ENCODE measurements at regions not wholly inside any gene's neighbourhood (a gene's known extent, or its start where the extent isn't known, plus 50 kb on each side); places are given as distances from the start of the nearest gene placed in this dataset.
"Not testable (repeated sequence)": the region's sequence is repeated elsewhere in the genome, so short reads cannot be mapped to it uniquely, and the experiment has no call there.

GRCh38 chr18:75862458-75862857 lies 435.0 kb upstream of the SMIM21 start:
- H3K9me3 Mint-ChIP-seq = no peaks in the 10 kb centered on the region
- H3K4me3 Mint-ChIP-seq = no peak overlapping the region
- intact Hi-C loops (cut with micrococcal nuclease) = no loop called here
- no peak for DNase-seq
- H3K27me3 Mint-ChIP-seq = no peaks in the 10 kb centered on the region
- H3K4me1 Mint-ChIP-seq = no peaks in the 10 kb centered on the region
- H3K36me3 Mint-ChIP-seq (ENCODE audit: low read depth) = no peaks in the 10 kb centered on the region
- H3K27ac Mint-ChIP-seq = no peak overlapping the region

DNA sequence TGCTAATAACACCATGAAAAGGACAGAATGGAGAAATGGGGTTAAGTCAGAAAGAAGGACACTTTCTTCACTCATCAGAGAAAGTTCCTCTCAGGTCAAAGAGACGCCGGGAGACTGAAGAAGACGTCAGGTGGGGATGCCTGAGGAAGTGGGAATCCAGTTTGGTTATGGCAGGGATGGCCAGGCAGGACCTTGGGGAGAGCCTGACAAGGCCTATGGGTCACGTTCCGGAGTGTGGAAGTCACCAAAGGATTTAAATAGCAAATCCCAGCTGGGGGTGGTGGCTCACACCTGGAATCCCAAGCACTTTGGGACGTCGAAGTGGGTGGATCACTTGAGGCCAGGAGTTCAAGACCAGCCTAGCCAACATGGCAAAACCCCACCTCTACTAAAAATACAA lies 432.7 kb upstream of the SMIM21 start:
- Mint-ChIP-seq H3K27me3 (peaks cover 1% of the 10 kb centered on the region), H3K36me3 (ENCODE audit: low read depth) (no peaks in the 10 kb centered on the region)

GRCh38 chr18:75859533-75859932 lies 432.0 kb upstream of the SMIM21 start:
- DNase-seq = no peak
- Mint-ChIP-seq H3K4me3 (no peak overlapping the region), H3K27me3 (peaks cover 1% of the 10 kb centered on the region), H3K9me3 (no peaks in the 10 kb centered on the region), H3K36me3 (ENCODE audit: low read depth) (no peaks in the 10 kb centered on the region), H3K4me1 (no peaks in the 10 kb centered on the region), H3K27ac (no peak overlapping the region)
- intact Hi-C loops (cut with micrococcal nuclease) = no loop called here

More for the DNA sequence above, 432.7 kb upstream of the SMIM21 start:
- H3K9me3 Mint-ChIP-seq = no peaks in the 10 kb centered on the region
- intact Hi-C loops (cut with micrococcal nuclease) = no loop called here
- no peak overlapping the region for H3K27ac Mint-ChIP-seq
- no peaks in the 10 kb centered on the region for H3K4me1 Mint-ChIP-seq
- no peak overlapping the region for H3K4me3 Mint-ChIP-seq
- no peak for DNase-seq

DNA sequence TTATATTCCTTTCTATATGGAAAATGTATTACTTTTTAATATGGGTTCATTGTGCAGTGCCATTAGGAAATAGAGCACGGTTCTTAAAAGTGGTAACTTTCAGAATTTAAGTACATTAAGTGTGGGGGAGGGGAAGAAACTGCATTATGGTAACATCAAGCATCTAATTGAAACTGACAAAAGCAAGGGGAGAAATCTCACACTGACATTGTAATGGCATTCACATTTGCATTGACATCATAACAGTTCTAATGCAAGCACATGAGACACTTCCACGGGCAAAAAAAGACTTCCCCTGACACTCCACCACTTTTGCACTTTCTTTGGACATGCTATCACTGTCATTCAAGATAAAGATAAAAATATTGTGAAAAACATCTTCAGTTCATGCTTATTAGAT lies 431.3 kb upstream of the SMIM21 start:
- H3K27ac Mint-ChIP-seq = no peak overlapping the region
- H3K27me3 Mint-ChIP-seq = peaks cover 1% of the 10 kb centered on the region
- intact Hi-C loops (cut with micrococcal nuclease) = no loop called here
- no peak overlapping the region for H3K4me3 Mint-ChIP-seq
- no peak for DNase-seq
- H3K4me1 Mint-ChIP-seq = no peaks in the 10 kb centered on the region
- no peaks in the 10 kb centered on the region for H3K36me3 Mint-ChIP-seq (ENCODE audit: low read depth)
- H3K9me3 Mint-ChIP-seq = no peaks in the 10 kb centered on the region

DNA sequence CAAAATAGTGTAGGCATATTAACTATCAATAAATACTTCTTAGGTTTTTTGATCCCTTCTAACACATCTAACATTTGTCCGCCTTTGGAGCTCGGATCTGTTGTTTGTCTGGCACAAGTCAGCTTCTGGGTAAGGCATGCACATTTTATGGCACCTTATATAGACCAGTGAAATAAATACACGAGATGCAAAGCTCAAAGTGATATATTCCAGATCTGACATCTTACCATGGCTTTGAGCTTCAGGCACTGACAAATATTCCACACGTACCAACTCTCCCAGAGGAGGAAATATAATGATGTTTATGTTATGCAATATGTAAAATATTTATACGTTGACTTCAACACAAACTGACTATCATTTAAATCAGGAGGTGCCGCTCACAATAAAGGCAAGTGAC lies 430.1 kb upstream of the SMIM21 start:
- no peak overlapping the region for H3K4me3 Mint-ChIP-seq
- no peak overlapping the region for H3K27ac Mint-ChIP-seq
- H3K27me3 Mint-ChIP-seq = peaks cover 1% of the 10 kb centered on the region
- no peak for DNase-seq
- intact Hi-C loops (cut with micrococcal nuclease) = no loop called here
- no peaks in the 10 kb centered on the region for H3K36me3 Mint-ChIP-seq (ENCODE audit: low read depth)
- no peaks in the 10 kb centered on the region for H3K9me3 Mint-ChIP-seq
- H3K4me1 Mint-ChIP-seq = no peaks in the 10 kb centered on the region

GRCh38 chr18:75854808-75855207 lies 427.3 kb upstream of the SMIM21 start:
- intact Hi-C loops (cut with micrococcal nuclease) = no loop called here
- Mint-ChIP-seq H3K27me3 (peaks cover 1% of the 10 kb centered on the region), H3K4me3 (no peak overlapping the region), H3K36me3 (ENCODE audit: low read depth) (no peaks in the 10 kb centered on the region), H3K9me3 (no peaks in the 10 kb centered on the region), H3K4me1 (no peaks in the 10 kb centered on the region), H3K27ac (no peak overlapping the region)
- DNase-seq = no peak

- intact Hi-C loops (cut with micrococcal nuclease) = no loop called here
- no peak for DNase-seq
- no peaks in the 10 kb centered on the region for H3K9me3 Mint-ChIP-seq
Measured at GRCh38 chr18:75854174-75854573, 426.7 kb upstream of the SMIM21 start.

GRCh38 chr18:75846321-75846720 lies 418.8 kb upstream of the SMIM21 start:
- Mint-ChIP-seq H3K4me3 (no peak overlapping the region), H3K9me3 (peaks cover 3% of the 10 kb centered on the region), H3K27ac (no peak overlapping the region), H3K27me3 (no peaks in the 10 kb centered on the region), H3K36me3 (ENCODE audit: low read depth) (no peaks in the 10 kb centered on the region), H3K4me1 (no peaks in the 10 kb centered on the region)
- intact Hi-C loops (cut with micrococcal nuclease) = no loop called here
- DNase-seq = no peak

More at GRCh38 chr18:75854174-75854573, 426.7 kb upstream of the SMIM21 start:
- Mint-ChIP-seq H3K27me3 (peaks cover 1% of the 10 kb centered on the region), H3K36me3 (ENCODE audit: low read depth) (no peaks in the 10 kb centered on the region), H3K4me1 (no peaks in the 10 kb centered on the region), H3K4me3 (no peak overlapping the region), H3K27ac (no peak overlapping the region)

GRCh38 chr18:75845413-75845812 lies 417.9 kb upstream of the SMIM21 start:
- no peaks in the 10 kb centered on the region for H3K36me3 Mint-ChIP-seq (ENCODE audit: low read depth)
- no peaks in the 10 kb centered on the region for H3K27me3 Mint-ChIP-seq
- no peak overlapping the region for H3K27ac Mint-ChIP-seq
- H3K9me3 Mint-ChIP-seq = peaks cover 3% of the 10 kb centered on the region
- no peak for DNase-seq
- H3K4me1 Mint-ChIP-seq = no peaks in the 10 kb centered on the region
- no peak overlapping the region for H3K4me3 Mint-ChIP-seq
- intact Hi-C loops (cut with micrococcal nuclease) = no loop called here

GRCh38 chr18:75844146-75844545 lies 416.6 kb upstream of the SMIM21 start:
- Mint-ChIP-seq H3K27ac (no peak overlapping the region), H3K36me3 (ENCODE audit: low read depth) (no peaks in the 10 kb centered on the region), H3K4me1 (no peaks in the 10 kb centered on the region), H3K27me3 (no peaks in the 10 kb centered on the region), H3K4me3 (no peak overlapping the region), H3K9me3 (peaks cover 3% of the 10 kb centered on the region)
- no peak for DNase-seq
- intact Hi-C loops (cut with micrococcal nuclease) = no loop called here

- H3K27ac Mint-ChIP-seq = no peak overlapping the region
- H3K9me3 Mint-ChIP-seq = peaks cover 3% of the 10 kb centered on the region
- no peak overlapping the region for H3K4me3 Mint-ChIP-seq
- no peaks in the 10 kb centered on the region for H3K4me1 Mint-ChIP-seq
- no peaks in the 10 kb centered on the region for H3K36me3 Mint-ChIP-seq (ENCODE audit: low read depth)
- intact Hi-C loops (cut with micrococcal nuclease) = no loop called here
- no peak for DNase-seq
- no peaks in the 10 kb centered on the region for H3K27me3 Mint-ChIP-seq
Measured at GRCh38 chr18:75840131-75840530, 412.6 kb upstream of the SMIM21 start.

GRCh38 chr18:75839686-75840085 lies 412.2 kb upstream of the SMIM21 start:
- H3K9me3 Mint-ChIP-seq; DNase-seq; intact Hi-C loops (cut with micrococcal nuclease); H3K4me3 Mint-ChIP-seq; H3K4me1 Mint-ChIP-seq; H3K27me3 Mint-ChIP-seq; H3K27ac Mint-ChIP-seq; H3K36me3 Mint-ChIP-seq (ENCODE audit: low read depth): not testable (repeated sequence)

- no peak overlapping the region for H3K27ac Mint-ChIP-seq
- intact Hi-C loops (cut with micrococcal nuclease) = no loop called here
Measured at GRCh38 chr18:75839041-75839440, 411.5 kb upstream of the SMIM21 start.

DNA sequence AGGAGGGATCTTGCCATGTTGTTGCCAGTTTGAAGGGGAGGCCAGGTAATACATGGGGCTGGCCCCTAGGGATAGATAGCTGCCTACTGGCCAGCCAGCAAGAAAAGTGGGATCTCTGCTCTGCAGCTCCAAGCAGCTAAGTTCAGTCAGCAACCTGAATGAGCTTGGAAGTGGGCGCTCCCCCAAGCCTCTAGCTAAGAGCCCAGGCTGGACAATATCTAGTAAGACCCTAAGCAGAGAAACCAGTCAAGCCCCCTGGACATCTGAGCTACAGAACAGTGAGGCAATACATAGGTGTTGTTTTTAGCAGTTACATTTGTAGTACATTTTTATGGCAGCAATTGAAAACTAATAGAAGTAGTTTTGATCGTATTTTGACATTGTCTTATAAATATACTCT lies 409.8 kb upstream of the SMIM21 start:
- intact Hi-C loops (cut with micrococcal nuclease) = no loop called here
- no peak for DNase-seq
- no peaks in the 10 kb centered on the region for H3K36me3 Mint-ChIP-seq (ENCODE audit: low read depth)
- no peak overlapping the region for H3K27ac Mint-ChIP-seq
- no peaks in the 10 kb centered on the region for H3K27me3 Mint-ChIP-seq
- H3K4me3 Mint-ChIP-seq = no peak overlapping the region
- H3K4me1 Mint-ChIP-seq = no peaks in the 10 kb centered on the region
- no peaks in the 10 kb centered on the region for H3K9me3 Mint-ChIP-seq

More at GRCh38 chr18:75839041-75839440, 411.5 kb upstream of the SMIM21 start:
- Mint-ChIP-seq H3K36me3 (ENCODE audit: low read depth) (no peaks in the 10 kb centered on the region), H3K9me3 (no peaks in the 10 kb centered on the region), H3K4me1 (no peaks in the 10 kb centered on the region), H3K27me3 (no peaks in the 10 kb centered on the region), H3K4me3 (no peak overlapping the region)
- DNase-seq = peak; percentile 31

- Mint-ChIP-seq H3K4me1 (no peaks in the 10 kb centered on the region), H3K9me3 (no peaks in the 10 kb centered on the region), H3K36me3 (ENCODE audit: low read depth) (no peaks in the 10 kb centered on the region), H3K4me3 (no peak overlapping the region), H3K27me3 (no peaks in the 10 kb centered on the region), H3K27ac (no peak overlapping the region)
- DNase-seq = no peak
- intact Hi-C loops (cut with micrococcal nuclease) = no loop called here
Measured at GRCh38 chr18:75836516-75836915, 409.0 kb upstream of the SMIM21 start.
